HCT116 (cell line): ENCODE measurements at regions not wholly inside any gene's neighbourhood (a gene's known extent, or its start where the extent isn't known, plus 50 kb on each side); places are given as distances from the start of the nearest gene placed in this dataset.

Experiments
- CTCF ChIP-seq, 3 experiments: fragments of 200-600 bp in 1 of 3; sonication (generic) in 1 of 3; IDR thresholded peaks in 2 of 3; conservative IDR thresholded peaks in 1 of 3; 2 replicates each; pipeline ENCODE4 v1.5.1; 2012 to 2017; ENCODE audit warnings: low read depth in 2 of 3, low read length in 2 of 3, antibody characterized with exemption in 1 of 3, borderline replicate concordance in 1 of 3, control low read depth in 1 of 3, mild to moderate bottlenecking in 1 of 3, mixed read lengths in 1 of 3, mixed run types in 1 of 3, moderate library complexity in 1 of 3; ENCODE audit not compliant: insufficient read depth in 1 of 3
- EZH2 ChIP-seq: fragments of 200-600 bp; sonication (generic); IDR thresholded peaks from 2 replicates; pipeline ENCODE4 v1.6.1; 2017; ENCODE audit warnings: antibody characterized with exemption, mixed run types
- RAD21 ChIP-seq: IDR thresholded peaks from 2 replicates; pipeline ENCODE4 v1.6.1; 2012; ENCODE audit warnings: low read depth, mild to moderate bottlenecking

GRCh38 chr17:71287071-71287823 is 833.6 kb upstream of the SOX9 start:
- TF ChIP-seq RAD21 (no peak), EZH2 (no peak), CTCF (IDR thresholded peaks at IDR 0.05 in 2 of 3, conservative IDR thresholded peaks at IDR 0.05 in 1 of 3; ENCODE audit: borderline replicate concordance in 1 of 3, insufficient read depth in 1 of 3, low read depth in 2 of 3, low read length in 2 of 3) (no peak)
